GM12874 (cell line): ENCODE measurements at regions not wholly inside any gene's neighbourhood (a gene's known extent, or its start where the extent isn't known, plus 50 kb on each side); places are given as distances from the start of the nearest gene placed in this dataset.

ENCODE experiments used
- CTCF ChIP-seq: IDR thresholded peaks from 2 replicates; pipeline ENCODE4 v1.5.1; 2011; ENCODE audit warnings: low read depth, mild to moderate bottlenecking, control low read depth, low read length, moderate library complexity; ENCODE audit not compliant: insufficient read depth

GRCh38 chr11:41868606-41869005 lies 409.2 kb upstream of the LRRC4C start:
- TF ChIP-seq CTCF, result no peak

DNA sequence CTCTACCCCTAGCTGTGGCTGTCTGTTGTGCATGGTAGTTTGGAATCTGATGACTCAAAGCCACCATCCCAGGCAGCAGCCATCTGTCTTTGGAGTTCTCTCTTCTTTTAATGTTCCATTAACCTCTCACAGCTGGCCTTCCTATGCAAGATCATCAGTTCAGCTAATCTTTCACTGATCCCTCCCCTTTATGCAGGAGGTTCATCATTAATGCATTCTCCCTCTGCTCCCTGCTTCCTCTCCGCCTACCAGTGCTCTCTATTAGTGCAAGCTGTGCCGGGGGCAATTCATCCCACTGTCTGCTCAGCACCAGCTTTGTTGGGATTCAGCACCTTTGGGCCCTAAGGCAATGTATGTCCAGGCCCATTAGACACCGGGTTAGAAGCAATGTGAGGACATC lies 413.0 kb upstream of the LRRC4C start:
- no peak for TF ChIP-seq CTCF

GRCh38 chr11:41872870-41873269 lies 413.4 kb upstream of the LRRC4C start:
- TF ChIP-seq CTCF, result no peak

DNA sequence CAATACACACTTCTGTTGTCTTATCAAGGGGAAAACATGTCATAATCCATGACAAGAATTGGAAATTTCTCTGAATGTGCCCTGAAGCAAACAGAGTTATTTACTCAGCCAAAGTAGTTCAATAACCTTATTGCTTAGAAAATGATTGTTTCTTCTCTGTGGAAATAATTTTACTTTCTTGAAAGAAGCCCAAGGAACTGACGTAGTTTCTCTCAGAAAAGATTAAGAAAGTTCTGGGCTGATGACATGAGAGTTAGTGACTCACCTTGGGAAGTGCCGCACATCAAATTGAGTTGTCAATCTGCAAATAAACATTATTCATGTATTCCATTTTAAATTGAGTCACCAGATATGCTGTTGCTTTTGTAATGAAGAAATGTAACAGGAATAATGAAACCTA lies 418.6 kb upstream of the LRRC4C start:
- no peak for TF ChIP-seq CTCF

- no peak for TF ChIP-seq CTCF
These were observed 419.8 kb upstream of the LRRC4C start for GRCh38 chr11:41879214-41879613.

- TF ChIP-seq CTCF, result no peak
These were observed 435.6 kb upstream of the LRRC4C start for GRCh38 chr11:41895081-41895480.

GRCh38 chr11:41897991-41898390 lies 438.5 kb upstream of the LRRC4C start:
- no peak for TF ChIP-seq CTCF

- no peak for TF ChIP-seq CTCF
These were observed 458.4 kb upstream of the LRRC4C start for GRCh38 chr11:41917900-41918299.
